ENCODE measurements at regions not wholly inside any gene's neighbourhood (a gene's known extent, or its start where the extent isn't known, plus 50 kb on each side); places are given as distances from the start of the nearest gene placed in this dataset.

DNA sequence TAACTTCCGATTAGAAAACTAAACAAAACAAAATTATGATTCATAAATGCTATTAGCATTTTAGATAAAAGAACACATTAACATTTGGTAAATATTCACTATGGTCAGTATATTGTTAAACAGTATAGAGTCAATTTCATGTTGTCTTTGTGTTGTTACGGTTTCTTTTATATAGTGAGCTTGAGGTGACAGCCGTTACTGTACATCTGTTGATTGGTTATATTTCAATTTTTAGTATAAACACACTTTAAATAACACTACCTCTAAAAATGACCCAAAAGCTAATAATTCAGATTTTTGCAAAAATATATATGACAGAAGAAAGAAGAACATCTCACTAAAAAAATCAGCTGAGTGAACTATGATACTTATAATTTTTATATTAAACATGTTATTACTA, 249.0 kb upstream of the LUZP2 start:
- Histone ChIP-seq H3K9ac (ENCODE audit: low read length) (no peak overlapping the region), H3K4me3 (ENCODE audit: insufficient read depth in 1 of 2, low read depth in 1 of 2, low read length in 2 of 2) (no peak overlapping the region), H2BK5ac (ENCODE audit: low read depth, low read length, poor library complexity, severe bottlenecking) (no peak overlapping the region), H2BK15ac (ENCODE audit: low read depth, poor library complexity, severe bottlenecking) (no peak overlapping the region), H2AFZ (ENCODE audit: low read depth, low read length) (no peak overlapping the region), H3K4me2 (ENCODE audit: low read length, poor library complexity, severe bottlenecking) (no peak overlapping the region), H2BK12ac (ENCODE audit: low read length in 2 of 2) (no peak overlapping the region), H3K27ac (ENCODE audit: low read length, poor library complexity, severe bottlenecking) (no peak overlapping the region), H3K79me1 (replicated peaks; ENCODE audit: low read length, poor library complexity, severe bottlenecking) (no peaks in the 10 kb centered on the region), H3K18ac (ENCODE audit: low read depth in 1 of 2, low read length in 2 of 2) (no peak overlapping the region), H3K23ac (ENCODE audit: low read length in 2 of 2) (no peak overlapping the region), H2AK5ac (ENCODE audit: low read length, severe bottlenecking) (no peak overlapping the region), H3K4me1 (ENCODE audit: control insufficient read depth, insufficient read depth, low read depth, low read length) (no peaks in the 10 kb centered on the region), H2BK120ac (ENCODE audit: low read depth, low read length) (no peak overlapping the region), H3K4ac (ENCODE audit: low read depth in 1 of 2, low read length in 2 of 2) (no peak overlapping the region), H3K14ac (ENCODE audit: low read length in 2 of 2) (no peak overlapping the region), H4K8ac (ENCODE audit: low read length) (no peak overlapping the region), H3K9me3 (ENCODE audit: control insufficient read depth, low read length) (no peaks in the 10 kb centered on the region), H3K27me3 (ENCODE audit: control insufficient read depth in 1 of 2, insufficient read depth in 1 of 2, low read length in 2 of 2) (no peaks in the 10 kb centered on the region), H4K91ac (ENCODE audit: low read length) (no peak overlapping the region), H3K36me3 (ENCODE audit: control insufficient read depth in 1 of 2, insufficient read depth in 2 of 2, low read depth in 1 of 2, low read length in 2 of 2) (no peaks in the 10 kb centered on the region)
- DNase-seq: no peak
- no CpG with 5 or more reads among the region's 3 CpGs for WGBS

DNA sequence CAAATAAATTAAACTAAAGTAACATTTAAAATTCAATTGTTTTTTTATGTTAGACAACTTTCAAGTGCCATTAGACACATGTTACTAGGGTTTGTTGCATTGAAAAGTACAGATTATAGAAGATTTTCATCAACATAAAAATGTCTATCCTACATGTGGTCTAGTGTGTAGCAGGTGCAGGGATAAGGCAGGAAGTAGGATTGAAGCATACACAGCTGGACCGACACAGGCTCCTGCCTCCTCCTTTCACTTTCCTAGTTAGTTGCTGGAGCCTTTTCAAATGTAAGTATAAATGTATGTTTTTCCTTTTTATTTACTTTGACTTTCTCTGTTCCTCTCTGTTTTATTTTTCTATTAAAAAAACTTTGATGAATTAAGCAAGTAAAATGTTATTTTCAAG, 246.9 kb upstream of the LUZP2 start:
- DNase-seq: no peak
- H3K27ac ChIP-seq (ENCODE audit: low read length, poor library complexity, severe bottlenecking): no peak overlapping the region
- H3K4me3 ChIP-seq (ENCODE audit: insufficient read depth in 1 of 2, low read depth in 1 of 2, low read length in 2 of 2): no peak overlapping the region
- no peak overlapping the region for H2AFZ ChIP-seq (ENCODE audit: low read depth, low read length)
- H2AK5ac ChIP-seq (ENCODE audit: low read length, severe bottlenecking): no peak overlapping the region
- H3K4me2 ChIP-seq (ENCODE audit: low read length, poor library complexity, severe bottlenecking): no peak overlapping the region
- H2BK120ac ChIP-seq (ENCODE audit: low read depth, low read length): no peak overlapping the region
- no peak overlapping the region for H2BK12ac ChIP-seq (ENCODE audit: low read length in 2 of 2)
- WGBS: 100% methylated on average over 1 of the region's 1 CpG
- H3K79me1 ChIP-seq (replicated peaks; ENCODE audit: low read length, poor library complexity, severe bottlenecking): no peaks in the 10 kb centered on the region
- no peaks in the 10 kb centered on the region for H3K27me3 ChIP-seq (ENCODE audit: control insufficient read depth in 1 of 2, insufficient read depth in 1 of 2, low read length in 2 of 2)
- H3K36me3 ChIP-seq (ENCODE audit: control insufficient read depth in 1 of 2, insufficient read depth in 2 of 2, low read depth in 1 of 2, low read length in 2 of 2): no peaks in the 10 kb centered on the region
- no peak overlapping the region for H2BK5ac ChIP-seq (ENCODE audit: low read depth, low read length, poor library complexity, severe bottlenecking)
- no peak overlapping the region for H2BK15ac ChIP-seq (ENCODE audit: low read depth, poor library complexity, severe bottlenecking)
- H3K4ac ChIP-seq (ENCODE audit: low read depth in 1 of 2, low read length in 2 of 2): no peak overlapping the region
- no peak overlapping the region for H4K91ac ChIP-seq (ENCODE audit: low read length)
- no peaks in the 10 kb centered on the region for H3K9me3 ChIP-seq (ENCODE audit: control insufficient read depth, low read length)
- no peak overlapping the region for H3K18ac ChIP-seq (ENCODE audit: low read depth in 1 of 2, low read length in 2 of 2)
- H3K9ac ChIP-seq (ENCODE audit: low read length): no peak overlapping the region
- no peak overlapping the region for H3K23ac ChIP-seq (ENCODE audit: low read length in 2 of 2)
- no peak overlapping the region for H4K8ac ChIP-seq (ENCODE audit: low read length)
- H3K14ac ChIP-seq (ENCODE audit: low read length in 2 of 2): no peak overlapping the region
- H3K4me1 ChIP-seq (ENCODE audit: control insufficient read depth, insufficient read depth, low read depth, low read length): no peaks in the 10 kb centered on the region

DNA sequence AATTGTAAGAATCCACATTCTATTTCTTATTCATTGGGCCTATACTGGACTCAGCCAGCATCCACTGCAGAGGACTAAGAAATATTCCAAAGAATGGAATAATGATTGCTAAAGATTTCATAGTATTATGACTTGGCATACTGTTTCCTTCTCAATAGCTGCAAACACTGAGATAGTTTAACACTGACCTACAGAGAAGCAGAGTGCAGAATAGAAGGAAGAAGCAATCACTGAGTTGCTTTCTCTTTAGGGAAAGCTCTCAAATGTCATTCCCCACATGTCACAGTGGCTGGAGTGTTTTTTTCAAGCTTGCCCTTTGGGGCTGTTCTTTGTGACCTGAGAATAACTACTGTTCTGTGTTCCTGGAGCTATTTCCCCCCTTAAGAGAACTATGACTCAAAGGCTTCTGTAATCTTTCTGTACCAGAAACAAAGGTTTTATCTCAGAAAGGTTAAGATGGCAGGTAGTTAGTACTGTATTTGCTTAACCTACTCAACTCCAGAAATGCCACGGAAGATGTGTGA, 243.6 kb upstream of the LUZP2 start:
- Histone ChIP-seq H2AFZ (ENCODE audit: low read depth, low read length) (no peak overlapping the region), H3K4me2 (ENCODE audit: low read length, poor library complexity, severe bottlenecking) (no peak overlapping the region), H3K14ac (ENCODE audit: low read length in 2 of 2) (no peak overlapping the region), H2BK120ac (ENCODE audit: low read depth, low read length) (no peak overlapping the region), H3K4me1 (ENCODE audit: control insufficient read depth, insufficient read depth, low read depth, low read length) (no peaks in the 10 kb centered on the region), H3K23ac (ENCODE audit: low read length in 2 of 2) (no peak overlapping the region), H3K9me3 (ENCODE audit: control insufficient read depth, low read length) (no peaks in the 10 kb centered on the region), H2AK5ac (ENCODE audit: low read length, severe bottlenecking) (no peak overlapping the region), H2BK5ac (ENCODE audit: low read depth, low read length, poor library complexity, severe bottlenecking) (no peak overlapping the region), H3K4ac (ENCODE audit: low read depth in 1 of 2, low read length in 2 of 2) (no peak overlapping the region), H3K27ac (ENCODE audit: low read length, poor library complexity, severe bottlenecking) (no peak overlapping the region), H3K79me1 (replicated peaks; ENCODE audit: low read length, poor library complexity, severe bottlenecking) (no peaks in the 10 kb centered on the region), H2BK15ac (ENCODE audit: low read depth, poor library complexity, severe bottlenecking) (no peak overlapping the region), H3K18ac (ENCODE audit: low read depth in 1 of 2, low read length in 2 of 2) (no peak overlapping the region), H4K8ac (ENCODE audit: low read length) (no peak overlapping the region), H3K36me3 (ENCODE audit: control insufficient read depth in 1 of 2, insufficient read depth in 2 of 2, low read depth in 1 of 2, low read length in 2 of 2) (no peaks in the 10 kb centered on the region), H2BK12ac (ENCODE audit: low read length in 2 of 2) (no peak overlapping the region), H3K9ac (ENCODE audit: low read length) (no peak overlapping the region), H3K27me3 (ENCODE audit: control insufficient read depth in 1 of 2, insufficient read depth in 1 of 2, low read length in 2 of 2) (no peaks in the 10 kb centered on the region), H4K91ac (ENCODE audit: low read length) (no peak overlapping the region), H3K4me3 (ENCODE audit: insufficient read depth in 1 of 2, low read depth in 1 of 2, low read length in 2 of 2) (no peak overlapping the region)
- peak; percentile 30 for DNase-seq
- 100% methylated on average over 1 of the region's 1 CpG for WGBS

DNA sequence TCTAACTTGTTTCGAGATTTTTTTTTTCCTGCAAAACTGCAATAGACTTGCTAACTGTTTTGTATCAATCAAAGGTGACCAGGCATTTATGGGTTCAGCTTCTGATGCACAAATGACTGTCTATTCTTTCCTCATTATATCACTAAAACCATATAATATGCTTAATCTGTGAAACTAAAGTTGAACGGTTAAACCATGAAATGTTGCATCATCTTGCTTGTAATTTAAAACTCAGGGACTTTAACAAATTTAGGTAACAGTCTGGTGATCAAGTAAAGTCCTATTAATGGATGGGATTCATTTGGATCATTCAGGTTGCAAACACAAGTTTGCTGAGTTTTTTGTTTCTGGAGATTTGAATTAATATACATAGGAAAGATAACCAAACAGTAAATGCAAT, 232.0 kb upstream of the LUZP2 start:
- WGBS: 91% methylated on average over 2 of the region's 2 CpGs
- Histone ChIP-seq H3K27ac (ENCODE audit: low read length, poor library complexity, severe bottlenecking) (no peak overlapping the region), H2BK5ac (ENCODE audit: low read depth, low read length, poor library complexity, severe bottlenecking) (no peak overlapping the region), H3K36me3 (ENCODE audit: control insufficient read depth in 1 of 2, insufficient read depth in 2 of 2, low read depth in 1 of 2, low read length in 2 of 2) (no peaks in the 10 kb centered on the region), H3K23ac (ENCODE audit: low read length in 2 of 2) (no peak overlapping the region), H2BK15ac (ENCODE audit: low read depth, poor library complexity, severe bottlenecking) (no peak overlapping the region), H3K4ac (ENCODE audit: low read depth in 1 of 2, low read length in 2 of 2) (no peak overlapping the region), H3K79me1 (replicated peaks; ENCODE audit: low read length, poor library complexity, severe bottlenecking) (no peaks in the 10 kb centered on the region), H3K4me2 (ENCODE audit: low read length, poor library complexity, severe bottlenecking) (no peak overlapping the region), H3K14ac (ENCODE audit: low read length in 2 of 2) (no peak overlapping the region), H4K91ac (ENCODE audit: low read length) (no peak overlapping the region), H3K4me1 (ENCODE audit: control insufficient read depth, insufficient read depth, low read depth, low read length) (no peaks in the 10 kb centered on the region), H2BK12ac (ENCODE audit: low read length in 2 of 2) (no peak overlapping the region), H2BK120ac (ENCODE audit: low read depth, low read length) (no peak overlapping the region), H3K9ac (ENCODE audit: low read length) (no peak overlapping the region), H2AK5ac (ENCODE audit: low read length, severe bottlenecking) (no peak overlapping the region), H3K4me3 (ENCODE audit: insufficient read depth in 1 of 2, low read depth in 1 of 2, low read length in 2 of 2) (no peak overlapping the region), H2AFZ (ENCODE audit: low read depth, low read length) (no peak overlapping the region), H4K8ac (ENCODE audit: low read length) (no peak overlapping the region), H3K27me3 (ENCODE audit: control insufficient read depth in 1 of 2, insufficient read depth in 1 of 2, low read length in 2 of 2) (no peaks in the 10 kb centered on the region), H3K9me3 (ENCODE audit: control insufficient read depth, low read length) (no peaks in the 10 kb centered on the region), H3K18ac (ENCODE audit: low read depth in 1 of 2, low read length in 2 of 2) (no peak overlapping the region)
- DNase-seq: no peak
